Fibroblast of mammary gland (primary cell): ENCODE measurements at regions not wholly inside any gene's neighbourhood (a gene's known extent, or its start where the extent isn't known, plus 50 kb on each side); places are given as distances from the start of the nearest gene placed in this dataset.

Experiments used
- DNase-seq: peaks from one replicate; pipeline ENCODE4 v3.0.0-alpha.2; 2010; ENCODE audit warnings: low read depth
- H3K4me3 ChIP-seq: 2 replicates; pipeline ENCODE4 v1.5.1; 2011; ENCODE audit warnings: low read depth, mild to moderate bottlenecking, low read length, moderate library complexity; ENCODE audit not compliant: control insufficient read depth
- CTCF ChIP-seq: conservative IDR thresholded peaks from 2 replicates; pipeline ENCODE4 v1.5.1; 2011; ENCODE audit warnings: low read depth, low read length, inconsistent platforms; ENCODE audit not compliant: control insufficient read depth, insufficient read depth

- H3K4me3 ChIP-seq = no peak overlapping the region
- TF ChIP-seq CTCF = no peak
- no peak for DNase-seq
These were observed 731.9 kb upstream of the VRK2 start for GRCh38 chr2:57314682-57315081.

GRCh38 chr2:57330447-57330846 lies 716.2 kb upstream of the VRK2 start:
- no peak for DNase-seq
- TF ChIP-seq CTCF = no peak
- H3K4me3 ChIP-seq = no peak overlapping the region

- TF ChIP-seq CTCF = no peak
- DNase-seq = no peak
- H3K4me3 ChIP-seq = no peak overlapping the region
These were observed 713.4 kb upstream of the VRK2 start for GRCh38 chr2:57333221-57333620.

- no peak for DNase-seq
- TF ChIP-seq CTCF = no peak
These were observed 703.1 kb upstream of the VRK2 start for GRCh38 chr2:57343391-57344006.

GRCh38 chr2:57368190-57368589 lies 678.4 kb upstream of the VRK2 start:
- DNase-seq = no peak
- no peak overlapping the region for H3K4me3 ChIP-seq
- TF ChIP-seq CTCF = no peak

More at GRCh38 chr2:57343391-57344006, 703.1 kb upstream of the VRK2 start:
- no peak overlapping the region for H3K4me3 ChIP-seq

- H3K4me3 ChIP-seq = no peak overlapping the region
- DNase-seq = peak; percentile 20
- TF ChIP-seq CTCF = no peak
These were observed 675.6 kb upstream of the VRK2 start for GRCh38 chr2:57370882-57371585.
